ENCODE measurements at regions not wholly inside any gene's neighbourhood (a gene's known extent, or its start where the extent isn't known, plus 50 kb on each side); places are given as distances from the start of the nearest gene placed in this dataset.

DNA sequence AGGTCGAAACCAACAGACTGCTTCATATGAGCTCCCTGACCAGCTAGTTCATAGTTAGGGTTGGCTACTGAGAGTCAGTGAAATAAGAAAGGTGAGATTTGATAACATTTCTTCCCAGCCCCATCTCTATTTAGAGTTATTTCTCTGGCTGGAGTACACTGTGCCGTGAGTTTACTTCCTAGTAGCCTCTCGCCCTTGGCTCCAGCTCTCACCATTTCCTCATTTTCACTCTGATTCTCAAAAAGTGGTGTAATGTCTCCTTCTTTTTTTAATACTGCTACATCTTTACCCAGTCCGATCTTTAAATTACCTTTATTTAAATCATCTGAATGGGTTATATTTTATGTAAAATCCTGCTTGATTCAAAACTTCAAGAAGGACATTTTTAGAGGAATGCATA, 100.4 kb upstream of the FAM174A start:
- Histone ChIP-seq H3K4me3 (ENCODE audit: low read length) (no peak overlapping the region), H3K9me3 (ENCODE audit: low read length) (no peaks in the 10 kb centered on the region), H3K4me1 (ENCODE audit: insufficient read depth, low read length) (no peaks in the 10 kb centered on the region), H3K36me3 (ENCODE audit: low read depth, low read length) (no peaks in the 10 kb centered on the region), H3F3A (ENCODE audit: low read length, unreplicated experiment) (no peaks in the 10 kb centered on the region), H3K27ac (ENCODE audit: low read length) (no peak overlapping the region), H3K79me2 (ENCODE audit: low read length) (no peaks in the 10 kb centered on the region), H3K9ac (ENCODE audit: low read length) (no peak overlapping the region), H3K27me3 (ENCODE audit: low read length) (no peaks in the 10 kb centered on the region), H3K4me2 (ENCODE audit: low read length) (no peak overlapping the region), H4K20me1 (ENCODE audit: low read length) (no peaks in the 10 kb centered on the region), H2AFZ (ENCODE audit: low read length) (no peak overlapping the region), H3K9me2 (replicated peaks; ENCODE audit: low read length) (no peaks in the 10 kb centered on the region)
- DNase-seq (no peak), ATAC-seq (no peak)
- ChIA-PET CTCF (no interaction called here), POLR2A (ENCODE audit: unreplicated experiment) (no interaction called here)
- TF ChIP-seq CTCF (conservative IDR thresholded peaks at IDR 0.05; ENCODE audit: low read depth, low read length) (no peak), EZH2 (IDR thresholded peaks at IDR 0.05; ENCODE audit: low read length, unreplicated experiment) (no peak), EZH2phosphoT487 (IDR thresholded peaks at IDR 0.05; ENCODE audit: borderline replicate concordance, low read length) (no peak)
- intact Hi-C loops (cut with micrococcal nuclease): no loop called here
- no TSS peak for BruUV-seq (replicated peaks)

GRCh38 chr5:100432741-100433140, 102.4 kb upstream of the FAM174A start:
- Histone ChIP-seq H3K27me3 (ENCODE audit: low read length) (no peaks in the 10 kb centered on the region), H3K9ac (ENCODE audit: low read length) (no peak overlapping the region), H3K36me3 (ENCODE audit: low read depth, low read length) (no peaks in the 10 kb centered on the region), H4K20me1 (ENCODE audit: low read length) (no peaks in the 10 kb centered on the region), H3F3A (ENCODE audit: low read length, unreplicated experiment) (no peaks in the 10 kb centered on the region), H3K4me2 (ENCODE audit: low read length) (no peak overlapping the region), H2AFZ (ENCODE audit: low read length) (no peak overlapping the region), H3K79me2 (ENCODE audit: low read length) (no peaks in the 10 kb centered on the region), H3K4me1 (ENCODE audit: insufficient read depth, low read length) (no peaks in the 10 kb centered on the region), H3K27ac (ENCODE audit: low read length) (no peak overlapping the region), H3K4me3 (ENCODE audit: low read length) (no peak overlapping the region), H3K9me3 (ENCODE audit: low read length) (no peaks in the 10 kb centered on the region), H3K9me2 (replicated peaks; ENCODE audit: low read length) (no peaks in the 10 kb centered on the region)
- ATAC-seq (no peak), DNase-seq (no peak)
- ChIA-PET CTCF (no interaction called here), POLR2A (ENCODE audit: unreplicated experiment) (no interaction called here)
- no peak for TF ChIP-seq EZH2phosphoT487 (IDR thresholded peaks at IDR 0.05; ENCODE audit: borderline replicate concordance, low read length)
- TF ChIP-seq CTCF (conservative IDR thresholded peaks at IDR 0.05; ENCODE audit: low read depth, low read length): no peak
- no peak for TF ChIP-seq EZH2 (IDR thresholded peaks at IDR 0.05; ENCODE audit: low read length, unreplicated experiment)
- intact Hi-C loops (cut with micrococcal nuclease): no loop called here
- BruUV-seq (replicated peaks): no TSS peak

DNA sequence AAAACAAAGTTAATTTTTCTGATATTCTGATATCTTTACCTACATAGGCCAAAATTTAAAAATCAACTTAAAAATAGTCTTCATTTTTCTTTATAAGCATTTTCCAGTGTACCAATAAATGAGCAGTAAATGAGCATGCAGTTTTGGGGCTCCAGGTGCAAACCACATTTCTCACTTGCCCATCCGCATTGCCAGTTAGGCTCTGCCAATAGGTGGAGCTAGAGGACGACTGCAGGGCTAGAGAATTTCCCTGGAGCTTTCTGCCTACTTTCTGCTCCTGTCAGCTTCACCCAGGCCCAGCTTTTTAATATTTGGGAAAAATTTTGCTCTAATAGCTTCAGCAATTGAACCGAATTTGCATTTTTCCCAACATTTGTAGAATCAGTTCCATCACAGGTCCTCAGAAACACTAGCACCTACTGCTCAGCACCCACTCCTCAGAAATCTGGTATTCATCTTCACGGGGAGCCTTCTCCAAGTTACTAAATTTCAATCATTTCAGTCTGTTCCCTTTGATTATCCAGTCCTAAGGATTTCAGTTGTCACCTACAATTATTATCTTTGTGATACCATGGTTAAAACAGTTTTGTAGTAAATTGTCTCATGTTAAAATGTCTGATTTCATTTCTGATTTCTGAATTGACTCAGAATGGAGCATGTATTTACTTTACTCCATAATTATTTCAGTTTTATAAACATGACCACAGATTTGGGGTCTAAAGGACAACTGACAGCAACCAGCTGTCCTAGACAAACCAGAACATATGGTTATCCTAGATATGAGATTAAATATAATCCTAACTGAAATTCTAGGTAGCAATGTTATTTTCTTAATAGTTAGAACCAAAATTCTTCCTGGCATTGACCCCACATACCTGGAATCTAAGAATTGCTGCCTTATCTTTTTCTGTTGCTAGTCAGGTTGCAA, 104.6 kb upstream of the FAM174A start:
- Histone ChIP-seq H3K79me2 (ENCODE audit: low read length) (no peaks in the 10 kb centered on the region), H4K20me1 (ENCODE audit: low read length) (no peaks in the 10 kb centered on the region), H3K9me3 (ENCODE audit: low read length) (no peaks in the 10 kb centered on the region), H2AFZ (ENCODE audit: low read length) (no peak overlapping the region), H3K27ac (ENCODE audit: low read length) (no peak overlapping the region), H3K4me2 (ENCODE audit: low read length) (no peak overlapping the region), H3K9me2 (replicated peaks; ENCODE audit: low read length) (no peaks in the 10 kb centered on the region), H3K36me3 (ENCODE audit: low read depth, low read length) (no peaks in the 10 kb centered on the region), H3K4me3 (ENCODE audit: low read length) (no peak overlapping the region), H3K9ac (ENCODE audit: low read length) (no peak overlapping the region), H3K27me3 (ENCODE audit: low read length) (no peaks in the 10 kb centered on the region), H3F3A (ENCODE audit: low read length, unreplicated experiment) (no peaks in the 10 kb centered on the region), H3K4me1 (ENCODE audit: insufficient read depth, low read length) (no peaks in the 10 kb centered on the region)
- DNase-seq (peak; percentile 71), ATAC-seq (peak; percentile 75)
- POLR2A ChIA-PET (ENCODE audit: unreplicated experiment): no interaction called here
- TF ChIP-seq CTCF (conservative IDR thresholded peaks at IDR 0.05; ENCODE audit: low read depth, low read length) (peak; percentile 95), EZH2 (IDR thresholded peaks at IDR 0.05; ENCODE audit: low read length, unreplicated experiment) (no peak), EZH2phosphoT487 (IDR thresholded peaks at IDR 0.05; ENCODE audit: borderline replicate concordance, low read length) (no peak)
- no TSS peak for BruUV-seq (replicated peaks)
- intact Hi-C loops (cut with micrococcal nuclease): loop anchor here (1.0 to 2.0 kb wide), 2 partner anchors 615 to 1326 kb away; no protein-coding TSS in a partner anchor
- CTCF ChIA-PET: interaction anchor here (0.5 to 1.1 kb wide), 5 partner anchors 23 to 279 kb away, joined by 3 to 5 read pairs (median 3); no protein-coding TSS in a partner anchor

Data from PC-3 (cell line).